ENCODE measurements at regions not wholly inside any gene's neighbourhood (a gene's known extent, or its start where the extent isn't known, plus 50 kb on each side); places are given as distances from the start of the nearest gene placed in this dataset.

DNA sequence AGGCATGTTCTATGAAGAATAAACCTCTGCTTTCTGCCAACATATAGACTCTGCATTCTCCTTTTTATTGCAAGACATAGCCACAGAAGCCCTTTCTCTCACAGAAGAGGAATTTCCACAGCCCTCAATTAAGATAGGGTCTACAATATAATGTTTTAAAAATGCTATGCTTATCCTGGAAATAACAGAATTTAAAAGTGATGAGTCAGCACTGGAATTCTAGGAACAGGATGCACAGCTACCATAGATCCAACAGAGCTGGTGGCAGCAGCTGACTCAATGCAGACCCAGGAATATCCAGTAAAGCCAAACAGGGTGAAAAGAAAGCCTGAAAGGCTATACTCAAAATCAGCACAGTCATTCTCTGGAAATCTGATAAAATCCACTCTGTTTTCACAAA lies 866.9 kb downstream of the TRIB2 start:
- TF ChIP-seq, protein P1, sequence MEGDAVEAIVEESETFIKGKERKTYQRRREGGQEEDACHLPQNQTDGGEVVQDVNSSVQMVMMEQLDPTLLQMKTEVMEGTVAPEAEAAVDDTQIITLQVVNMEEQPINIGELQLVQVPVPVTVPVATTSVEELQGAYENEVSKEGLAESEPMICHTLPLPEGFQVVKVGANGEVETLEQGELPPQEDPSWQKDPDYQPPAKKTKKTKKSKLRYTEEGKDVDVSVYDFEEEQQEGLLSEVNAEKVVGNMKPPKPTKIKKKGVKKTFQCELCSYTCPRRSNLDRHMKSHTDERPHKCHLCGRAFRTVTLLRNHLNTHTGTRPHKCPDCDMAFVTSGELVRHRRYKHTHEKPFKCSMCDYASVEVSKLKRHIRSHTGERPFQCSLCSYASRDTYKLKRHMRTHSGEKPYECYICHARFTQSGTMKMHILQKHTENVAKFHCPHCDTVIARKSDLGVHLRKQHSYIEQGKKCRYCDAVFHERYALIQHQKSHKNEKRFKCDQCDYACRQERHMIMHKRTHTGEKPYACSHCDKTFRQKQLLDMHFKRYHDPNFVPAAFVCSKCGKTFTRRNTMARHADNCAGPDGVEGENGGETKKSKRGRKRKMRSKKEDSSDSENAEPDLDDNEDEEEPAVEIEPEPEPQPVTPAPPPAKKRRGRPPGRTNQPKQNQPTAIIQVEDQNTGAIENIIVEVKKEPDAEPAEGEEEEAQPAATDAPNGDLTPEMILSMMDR (IDR thresholded peaks at IDR 0.05), result no peak
- TF ChIP-seq POLR2A (IDR thresholded peaks at IDR 0.05), result no peak

Data from heart left ventricle (tissue), 13 donors.